ENCODE measurements at regions not wholly inside any gene's neighbourhood (a gene's known extent, or its start where the extent isn't known, plus 50 kb on each side); places are given as distances from the start of the nearest gene placed in this dataset.

DNA sequence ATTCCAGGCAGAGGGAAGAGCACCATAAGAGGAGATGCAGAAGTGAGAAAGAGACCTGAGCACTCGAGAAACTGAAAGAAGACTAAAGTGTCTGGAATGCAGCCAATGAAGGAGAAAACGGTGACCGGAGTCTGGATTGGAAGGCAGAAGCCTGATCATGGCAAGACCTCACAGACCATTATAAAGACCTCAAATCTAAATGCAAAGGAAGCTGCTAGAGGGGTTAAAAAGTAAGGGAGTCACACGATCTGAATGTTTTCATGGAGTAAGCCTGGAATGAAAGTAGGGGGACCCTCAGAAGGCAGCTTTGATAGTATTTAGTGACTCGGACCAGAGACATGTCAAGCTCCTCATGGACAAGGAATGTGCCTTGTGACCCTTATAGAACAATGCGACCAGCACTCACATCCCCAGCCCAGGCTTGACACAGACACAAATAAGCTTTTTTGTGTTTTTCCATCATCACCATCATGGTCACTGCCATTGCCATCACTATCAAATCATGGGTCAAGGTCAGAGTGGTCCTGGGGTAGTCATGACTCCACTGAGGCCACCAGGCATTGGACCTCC is 183.6 kb downstream of the SEC16B start:
- Histone ChIP-seq H3K9me3 (replicated peaks) (no peaks in the 10 kb centered on the region), H3K4me1 (no peaks in the 10 kb centered on the region), H3K27me3 (0 out of 2 replicates have a peak, but pooled peaks cover 2% of the 10 kb centered on the region), H3K27ac (no peak overlapping the region), H3K36me3 (no peaks in the 10 kb centered on the region), H3K4me3 (no peak overlapping the region)
- DNase-seq = no peak

DNA sequence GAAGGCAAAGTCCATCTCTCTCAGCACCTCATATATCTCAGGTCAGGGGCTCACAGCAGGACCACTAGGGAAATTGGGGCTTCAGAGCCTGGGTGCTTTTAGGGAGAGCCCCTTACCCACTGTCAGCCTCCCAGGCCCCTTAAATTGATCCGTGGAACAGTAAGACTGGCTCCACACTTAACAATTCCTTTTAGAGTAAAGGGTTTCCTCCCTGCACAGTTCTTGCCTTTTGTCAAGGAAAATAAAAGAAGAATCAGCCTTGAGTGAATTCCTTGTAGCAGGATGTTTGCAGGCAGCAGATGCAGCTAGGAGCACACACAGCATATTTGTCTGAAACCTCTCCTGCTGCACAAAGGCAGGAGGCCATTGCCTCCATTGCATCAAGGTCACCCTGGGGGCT is 184.9 kb downstream of the SEC16B start:
- Histone ChIP-seq H3K9me3 (replicated peaks) (no peaks in the 10 kb centered on the region), H3K4me3 (no peak overlapping the region), H3K36me3 (no peaks in the 10 kb centered on the region), H3K4me1 (no peaks in the 10 kb centered on the region), H3K27ac (no peak overlapping the region), H3K27me3 (0 out of 2 replicates have a peak, but pooled peaks cover 2% of the 10 kb centered on the region)
- no peak for DNase-seq

DNA sequence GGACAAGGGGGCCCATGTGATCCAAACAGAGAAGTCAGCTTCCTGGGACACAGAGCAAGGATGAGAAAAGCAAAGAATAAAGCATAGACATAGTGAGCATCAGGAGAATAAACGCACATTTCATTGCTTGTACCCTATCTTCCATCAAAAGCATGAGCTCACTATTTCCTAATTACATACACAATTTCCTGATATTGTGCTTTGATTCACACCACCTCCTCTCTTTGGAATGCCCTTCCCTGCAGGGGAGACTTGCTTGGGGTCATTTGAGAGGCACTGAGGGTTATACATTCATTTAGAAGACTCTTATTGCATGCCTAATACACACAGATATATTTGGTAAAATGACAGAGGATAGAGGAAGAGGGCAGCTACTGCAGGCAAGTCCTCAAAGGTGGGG is 185.4 kb downstream of the SEC16B start:
- no peak for DNase-seq
- H3K27ac ChIP-seq = no peak overlapping the region
- no peak overlapping the region for H3K4me3 ChIP-seq
- H3K36me3 ChIP-seq = no peaks in the 10 kb centered on the region
- H3K9me3 ChIP-seq (replicated peaks) = no peaks in the 10 kb centered on the region
- 0 out of 2 replicates have a peak, but pooled peaks cover 2% of the 10 kb centered on the region for H3K27me3 ChIP-seq
- H3K4me1 ChIP-seq = no peaks in the 10 kb centered on the region

DNA sequence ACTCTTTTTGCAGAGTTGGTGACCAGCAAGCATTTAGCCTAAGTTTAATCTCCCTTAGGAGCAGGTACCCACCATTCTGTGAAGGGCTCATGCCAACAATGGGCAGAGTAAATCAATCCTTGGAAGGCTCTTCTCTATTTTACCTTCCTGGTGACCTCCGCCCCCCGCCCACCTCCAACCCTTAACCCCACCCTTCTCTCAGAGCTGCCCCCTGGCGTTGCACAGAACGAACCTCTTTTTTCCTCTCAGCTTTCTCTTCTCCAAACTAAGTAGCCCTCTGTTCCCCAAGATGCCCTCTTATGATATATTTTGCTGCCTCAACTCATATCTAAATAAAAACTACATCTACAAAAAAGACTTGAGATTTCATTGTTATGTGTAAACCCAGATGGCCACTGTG is 186.8 kb downstream of the SEC16B start:
- Histone ChIP-seq H3K27me3 (0 out of 2 replicates have a peak, but pooled peaks cover 2% of the 10 kb centered on the region), H3K4me1 (no peaks in the 10 kb centered on the region), H3K9me3 (replicated peaks) (no peaks in the 10 kb centered on the region), H3K36me3 (no peaks in the 10 kb centered on the region), H3K4me3 (no peak overlapping the region), H3K27ac (no peak overlapping the region)
- DNase-seq = no peak

DNA sequence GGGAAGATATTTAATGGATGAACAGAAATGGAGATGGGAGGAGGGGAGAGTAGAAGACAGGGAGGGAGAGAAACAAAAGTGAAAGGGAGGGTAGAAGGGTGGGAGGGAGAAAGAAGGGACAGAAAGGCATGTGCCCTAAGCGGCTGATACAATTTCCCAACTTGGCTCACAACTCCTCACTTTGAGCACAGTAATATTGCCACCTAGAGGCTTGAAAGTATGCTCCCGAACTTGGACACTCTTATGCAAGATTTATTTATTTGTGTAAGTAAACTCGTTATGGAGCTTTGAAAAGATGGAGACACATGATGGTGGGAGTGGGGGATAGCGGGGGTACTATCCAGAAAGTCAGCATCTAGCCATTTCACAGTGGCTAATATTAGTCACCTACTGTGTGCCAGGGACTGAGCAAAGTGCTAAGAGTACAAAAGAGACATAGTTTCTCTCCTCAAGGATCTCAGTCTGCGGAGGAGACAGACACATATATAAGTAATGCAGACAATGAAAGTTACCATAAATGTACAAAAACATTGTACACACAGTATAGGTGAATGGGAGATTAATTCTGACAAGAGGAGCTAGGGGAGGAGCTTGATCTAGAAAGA is 189.7 kb downstream of the SEC16B start:
- Histone ChIP-seq H3K4me3 (peak overlapping the region; percentile 13; the same call in 1 of the 2 replicates), H3K9me3 (replicated peaks) (no peaks in the 10 kb centered on the region), H3K27ac (peak overlapping the region; percentile 56), H3K4me1 (no peaks in the 10 kb centered on the region), H3K36me3 (no peaks in the 10 kb centered on the region), H3K27me3 (0 out of 2 replicates have a peak, but pooled peaks cover 2% of the 10 kb centered on the region)
- DNase-seq = peak; percentile 9 to 58

DNA sequence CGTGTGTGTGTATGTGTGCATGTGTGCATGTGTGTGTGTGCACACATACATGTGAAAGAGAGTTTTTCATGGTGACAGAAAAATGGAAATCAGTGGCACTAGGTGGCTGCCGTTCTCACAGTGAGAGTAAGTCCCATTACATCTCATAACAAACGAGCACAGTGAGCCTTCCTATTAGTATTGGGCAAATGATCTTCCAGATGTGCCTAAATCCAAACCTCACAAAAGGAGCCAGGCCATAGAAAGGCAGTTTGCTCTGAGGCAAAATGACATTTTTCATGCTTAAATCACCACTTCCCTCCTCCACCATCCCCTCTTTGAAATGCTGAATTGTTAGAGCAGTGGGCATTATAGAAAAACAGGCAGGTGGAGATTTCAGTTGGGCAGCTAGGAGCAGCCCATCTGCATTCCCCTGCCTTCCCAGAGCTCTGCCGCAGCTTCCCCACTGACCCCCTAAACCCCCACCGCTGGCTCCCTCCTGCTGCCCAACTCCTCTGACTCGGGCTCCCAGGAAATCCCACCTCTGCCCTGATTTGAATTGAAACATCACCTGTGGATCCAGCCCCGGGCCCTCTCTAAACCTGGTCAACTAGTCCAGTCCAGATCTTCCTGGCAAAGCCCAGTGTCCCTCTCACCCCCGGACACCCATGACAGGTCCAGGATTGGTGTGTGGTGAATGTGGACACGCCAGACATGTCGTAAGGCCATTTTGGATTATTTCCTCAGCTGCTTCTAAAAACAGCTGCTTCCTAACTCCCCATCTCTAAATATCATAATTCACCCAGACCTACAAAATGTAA is 190.5 kb downstream of the SEC16B start:
- Histone ChIP-seq H3K4me3 (peak overlapping the region; percentile 13; the same call in 1 of the 2 replicates), H3K36me3 (no peaks in the 10 kb centered on the region), H3K27ac (peak overlapping the region; percentile 56), H3K9me3 (replicated peaks) (no peaks in the 10 kb centered on the region), H3K27me3 (0 out of 2 replicates have a peak, but pooled peaks cover 2% of the 10 kb centered on the region), H3K4me1 (no peaks in the 10 kb centered on the region)
- DNase-seq = peak; percentile 27 to 56

DNA sequence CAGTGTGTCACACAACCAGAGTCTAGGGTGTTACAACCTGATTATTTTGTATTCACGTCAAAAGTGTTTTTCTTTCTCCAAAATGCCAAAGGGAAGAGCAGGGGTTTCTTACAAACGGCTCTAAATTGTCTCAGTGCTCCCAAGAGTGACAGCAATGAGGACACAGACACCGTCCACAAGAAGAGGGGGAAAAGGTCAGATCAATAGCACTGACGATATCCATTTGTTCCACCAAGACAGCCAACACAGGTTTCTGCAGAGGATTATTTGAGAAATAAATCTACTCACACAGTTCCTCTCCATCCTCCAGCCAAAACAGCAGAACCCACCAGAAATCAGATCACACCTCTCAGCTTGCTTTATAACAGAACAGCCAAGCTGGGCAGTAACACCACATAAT is 193.9 kb downstream of the SEC16B start:
- Histone ChIP-seq H3K27me3 (no peaks in the 10 kb centered on the region), H3K4me1 (no peaks in the 10 kb centered on the region), H3K9me3 (replicated peaks) (no peaks in the 10 kb centered on the region), H3K4me3 (no peak overlapping the region), H3K27ac (no peak overlapping the region), H3K36me3 (no peaks in the 10 kb centered on the region)
- no peak for DNase-seq

DNA sequence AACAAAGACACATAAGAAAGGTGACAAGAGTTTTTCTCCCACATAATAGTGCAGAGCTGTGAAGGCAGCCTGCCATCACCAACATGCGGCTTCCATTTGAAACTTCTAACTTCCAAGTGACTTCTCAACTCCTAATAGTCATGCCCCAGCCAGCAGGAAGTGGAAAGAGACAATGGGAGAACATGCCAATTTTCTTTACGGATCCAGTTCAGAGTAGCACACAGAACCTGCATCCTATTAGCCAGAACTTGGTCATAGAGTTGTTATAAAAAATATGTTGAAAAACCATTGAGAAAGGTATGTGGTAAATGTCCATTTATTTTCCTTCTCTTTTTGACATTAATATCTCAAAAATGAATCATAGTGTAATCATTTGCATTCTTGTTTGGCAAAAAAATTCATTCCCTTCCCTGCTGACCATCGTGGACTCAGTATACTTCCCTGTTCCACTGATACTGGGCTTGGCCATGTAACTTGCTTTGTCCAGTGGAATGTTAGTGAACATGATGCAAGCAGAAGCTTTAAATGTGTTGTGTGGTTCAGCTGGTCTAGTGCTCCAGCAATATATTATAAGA is 197.4 kb downstream of the SEC16B start:
- H3K27ac ChIP-seq = no peak overlapping the region
- no peak overlapping the region for H3K4me3 ChIP-seq
- H3K9me3 ChIP-seq (replicated peaks) = no peaks in the 10 kb centered on the region
- H3K36me3 ChIP-seq = no peaks in the 10 kb centered on the region
- H3K27me3 ChIP-seq = no peaks in the 10 kb centered on the region
- no peaks in the 10 kb centered on the region for H3K4me1 ChIP-seq
- no peak for DNase-seq

DNA sequence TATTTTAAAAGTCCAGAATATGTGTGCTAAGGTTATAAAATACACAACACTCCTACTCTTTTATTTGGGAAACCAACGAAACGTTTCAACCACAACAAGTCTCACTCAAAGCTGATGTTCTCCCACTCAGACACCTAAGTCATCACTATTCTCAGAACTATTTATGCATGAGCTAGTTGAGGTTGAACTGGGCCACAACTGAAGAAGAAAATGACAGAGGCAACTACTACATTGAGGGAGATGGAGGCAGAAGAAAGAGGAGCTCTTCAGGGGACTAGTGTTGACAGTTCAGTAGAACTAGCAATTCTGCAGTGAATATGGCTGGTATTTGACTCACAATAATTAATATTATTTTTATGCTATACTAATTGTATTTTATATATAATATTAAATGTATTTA is 198.2 kb downstream of the SEC16B start:
- no peaks in the 10 kb centered on the region for H3K4me1 ChIP-seq
- H3K4me3 ChIP-seq = no peak overlapping the region
- DNase-seq = no peak
- no peaks in the 10 kb centered on the region for H3K27me3 ChIP-seq
- H3K27ac ChIP-seq = no peak overlapping the region
- no peaks in the 10 kb centered on the region for H3K36me3 ChIP-seq
- no peaks in the 10 kb centered on the region for H3K9me3 ChIP-seq (replicated peaks)

DNA sequence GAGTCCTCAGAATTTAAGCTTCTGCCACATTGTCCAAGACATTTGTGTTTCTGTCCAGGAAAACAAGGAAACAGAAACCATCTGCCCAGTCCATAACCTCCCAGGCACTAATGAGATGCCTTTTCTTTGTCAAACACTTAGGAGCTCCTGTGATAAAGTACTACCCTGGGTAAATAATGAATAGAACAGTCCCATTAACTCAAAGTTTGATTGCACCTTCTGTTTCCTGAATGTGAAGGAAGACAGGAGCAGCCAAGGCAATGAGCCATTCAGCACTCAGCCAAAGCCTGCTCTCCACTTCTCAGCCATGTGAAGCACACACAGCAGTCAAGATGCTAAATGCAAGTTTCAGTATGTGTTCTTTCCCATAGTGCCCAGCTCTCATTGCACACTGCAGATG is 199.8 kb downstream of the SEC16B start:
- Histone ChIP-seq H3K4me1 (no peaks in the 10 kb centered on the region), H3K4me3 (no peak overlapping the region), H3K9me3 (replicated peaks) (no peaks in the 10 kb centered on the region), H3K27ac (no peak overlapping the region), H3K27me3 (no peaks in the 10 kb centered on the region), H3K36me3 (no peaks in the 10 kb centered on the region)
- no peak for DNase-seq

DNA sequence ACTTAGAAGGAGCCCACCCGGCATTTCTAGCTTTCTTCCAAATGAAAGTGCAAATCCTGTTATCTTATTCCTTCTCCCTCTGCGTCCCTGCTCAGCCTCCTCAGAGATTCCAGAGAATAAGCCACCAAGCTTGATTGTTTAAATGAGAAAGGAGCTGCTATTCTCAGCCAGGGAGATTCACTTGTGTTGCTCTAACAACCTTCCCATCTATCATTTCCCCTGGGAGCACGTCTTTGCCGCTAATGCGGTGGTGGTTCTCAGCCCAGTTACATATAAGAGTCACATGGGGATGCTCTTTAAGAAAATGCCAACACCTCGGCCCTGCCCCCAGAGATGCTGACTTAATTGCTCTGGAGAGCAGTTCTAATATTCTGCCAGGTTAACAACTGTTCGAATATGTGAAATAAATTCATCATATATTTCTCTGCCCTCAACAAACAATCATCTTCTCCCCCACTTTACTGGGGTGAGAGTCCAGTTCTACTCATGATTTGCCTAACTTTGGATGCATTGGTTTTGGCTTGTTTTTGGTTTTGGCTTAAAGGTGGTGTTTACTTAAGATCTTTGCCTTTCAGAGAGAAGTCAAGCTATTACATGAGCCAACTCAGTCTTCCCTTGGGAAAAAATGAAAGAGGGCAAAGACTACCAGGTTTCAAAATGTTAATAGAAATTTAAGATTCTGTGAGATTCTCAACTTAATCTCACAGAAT is 213.9 kb downstream of the SEC16B start:
- Histone ChIP-seq H3K27me3 (no peaks in the 10 kb centered on the region), H3K27ac (no peak overlapping the region), H3K4me3 (no peak overlapping the region), H3K9me3 (replicated peaks) (no peaks in the 10 kb centered on the region), H3K36me3 (no peaks in the 10 kb centered on the region), H3K4me1 (no peaks in the 10 kb centered on the region)
- no peak for DNase-seq

DNA sequence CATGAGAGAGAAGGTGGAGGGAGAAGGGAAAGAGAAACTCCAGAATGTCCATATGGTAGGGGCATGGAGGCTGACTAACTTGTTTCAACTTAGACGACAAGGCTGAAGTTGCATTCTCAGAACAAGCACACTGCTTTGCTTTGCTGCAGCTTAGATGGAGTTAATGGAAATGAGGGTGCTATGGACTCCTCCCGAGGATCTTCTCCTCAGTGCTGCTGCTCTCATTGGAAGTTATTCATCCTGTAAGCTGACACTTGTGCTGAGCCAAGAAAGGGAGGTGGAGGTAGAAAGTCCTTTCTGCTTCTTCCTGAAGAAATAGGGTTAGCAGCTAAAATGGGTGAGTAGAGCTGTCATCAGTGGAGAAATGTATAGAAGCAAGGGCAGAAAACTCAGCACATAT is 215.3 kb downstream of the SEC16B start:
- Histone ChIP-seq H3K4me3 (no peak overlapping the region), H3K27ac (no peak overlapping the region), H3K36me3 (no peaks in the 10 kb centered on the region), H3K4me1 (no peaks in the 10 kb centered on the region), H3K27me3 (no peaks in the 10 kb centered on the region), H3K9me3 (replicated peaks) (no peaks in the 10 kb centered on the region)
- DNase-seq = no peak

DNA sequence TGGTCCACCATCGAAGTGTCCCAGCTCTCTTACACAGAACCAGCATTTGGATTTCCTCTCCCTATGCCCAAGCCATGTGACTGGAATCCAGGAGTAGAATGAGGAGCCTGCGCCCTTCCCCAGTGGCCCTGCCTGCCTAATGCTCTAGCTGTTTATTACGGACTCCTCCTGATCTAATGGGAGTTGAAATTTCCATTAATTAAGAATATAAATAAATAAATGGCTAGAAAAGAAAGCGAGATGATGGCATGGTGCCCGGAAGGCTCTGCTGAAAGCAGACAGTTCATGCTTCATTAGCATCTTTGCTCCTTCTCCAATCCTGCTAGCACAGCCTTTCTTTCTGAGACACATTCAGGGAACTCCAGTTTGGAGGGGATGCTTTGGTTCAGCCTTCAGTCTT is 216.2 kb downstream of the SEC16B start:
- no peak for DNase-seq
- H3K27me3 ChIP-seq = no peaks in the 10 kb centered on the region
- H3K27ac ChIP-seq = no peak overlapping the region
- H3K4me1 ChIP-seq = no peaks in the 10 kb centered on the region
- H3K9me3 ChIP-seq (replicated peaks) = no peaks in the 10 kb centered on the region
- H3K4me3 ChIP-seq = no peak overlapping the region
- no peaks in the 10 kb centered on the region for H3K36me3 ChIP-seq

DNA sequence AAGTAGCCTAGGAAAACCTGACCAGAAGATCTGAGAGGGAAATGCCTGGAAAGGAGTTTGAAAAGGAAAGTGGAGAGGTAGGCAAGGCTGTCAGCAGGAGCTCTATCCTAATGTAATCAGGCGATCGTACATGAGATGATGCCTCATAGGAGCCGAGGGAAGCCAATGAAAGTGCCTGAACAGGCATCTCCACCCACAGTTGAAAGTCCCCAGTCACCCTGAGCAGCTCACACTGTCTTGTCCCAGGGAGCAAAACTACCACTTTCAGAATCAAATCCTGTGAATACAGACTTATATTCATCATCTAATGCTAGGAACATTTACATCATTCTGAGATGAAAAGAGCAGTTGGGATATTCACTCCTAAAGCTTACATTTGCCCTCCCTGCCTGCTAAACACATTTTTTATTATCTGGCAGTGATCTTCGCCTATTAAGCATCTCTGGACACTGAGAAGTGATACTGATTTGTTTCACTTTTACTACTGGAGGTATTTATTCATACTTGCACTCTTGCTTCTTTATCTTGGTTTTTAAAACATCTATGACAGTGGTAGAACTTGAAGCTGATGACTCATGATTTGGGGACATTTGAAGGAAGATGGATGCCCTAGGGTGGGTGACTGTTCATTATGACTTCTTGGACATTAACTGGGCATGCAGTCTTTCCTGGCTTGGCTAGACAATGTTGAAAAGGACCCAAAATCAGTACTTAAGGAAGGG is 221.6 kb downstream of the SEC16B start:
- no peak for DNase-seq
- Histone ChIP-seq H3K4me1 (no peaks in the 10 kb centered on the region), H3K36me3 (no peaks in the 10 kb centered on the region), H3K27ac (no peak overlapping the region), H3K27me3 (no peaks in the 10 kb centered on the region), H3K9me3 (replicated peaks) (no peaks in the 10 kb centered on the region), H3K4me3 (no peak overlapping the region)

All from SJCRH30 (cell line).